ENCODE measurements at regions not wholly inside any gene's neighbourhood (a gene's known extent, or its start where the extent isn't known, plus 50 kb on each side); places are given as distances from the start of the nearest gene placed in this dataset.

DNA sequence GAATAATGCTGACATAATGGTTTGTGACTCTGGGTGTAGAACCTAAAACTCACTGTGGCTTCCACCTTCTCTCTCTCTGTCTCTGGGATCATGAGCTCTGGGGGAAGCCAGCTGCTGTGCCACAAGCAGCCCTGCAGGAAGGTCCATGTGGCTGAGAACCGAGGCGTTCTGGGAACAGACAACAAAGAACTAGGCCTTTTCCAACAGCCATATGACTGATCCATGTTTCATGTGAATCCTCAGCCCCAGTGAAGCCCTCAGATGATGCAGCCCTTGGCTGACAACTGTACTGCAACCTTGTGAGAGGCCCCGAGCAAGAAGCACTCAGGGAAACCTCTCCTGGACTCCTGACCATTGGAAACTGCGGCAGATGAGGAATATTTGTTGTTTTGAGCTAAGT lies 56.6 kb downstream of the HLA-G start:
- Histone ChIP-seq H3K36me3 (ENCODE audit: control insufficient read depth, low read depth, low read length) (no peaks in the 10 kb centered on the region), H3K4me3 (ENCODE audit: low read length) (no peak overlapping the region), H3K27ac (ENCODE audit: low read length) (no peak overlapping the region), H3K9ac (ENCODE audit: low read length) (no peak overlapping the region), H3K27me3 (ENCODE audit: control insufficient read depth, insufficient read depth, low read length) (peaks cover 36% of the 10 kb centered on the region), H3K4me1 (ENCODE audit: control insufficient read depth, low read depth, low read length) (no peaks in the 10 kb centered on the region), H3K9me3 (ENCODE audit: control insufficient read depth, low read depth, low read length) (no peaks in the 10 kb centered on the region)

DNA sequence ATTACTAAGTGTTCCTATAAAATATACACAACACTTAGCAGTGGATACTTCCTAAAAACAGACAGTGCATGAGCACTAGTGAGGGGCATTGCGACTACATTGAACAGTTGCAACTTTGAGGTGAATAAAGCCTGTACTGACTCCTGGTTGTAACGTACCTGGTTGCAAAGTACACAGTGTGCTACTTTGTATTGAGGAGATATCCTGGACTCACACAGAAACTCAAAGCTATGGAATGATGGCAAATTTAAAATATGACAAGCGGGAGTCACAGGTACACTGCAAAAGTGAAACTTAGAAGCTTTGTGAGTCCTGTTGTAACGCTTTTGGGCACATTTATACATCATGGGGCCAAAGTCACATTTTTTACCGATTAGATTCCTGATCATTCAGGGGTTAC lies 55.6 kb upstream of the HLA-A start:
- no peaks in the 10 kb centered on the region for H3K36me3 ChIP-seq (ENCODE audit: control insufficient read depth, low read depth, low read length)
- no peak overlapping the region for H3K27ac ChIP-seq (ENCODE audit: low read length)
- no peaks in the 10 kb centered on the region for H3K4me1 ChIP-seq (ENCODE audit: control insufficient read depth, low read depth, low read length)
- peaks cover 46% of the 10 kb centered on the region for H3K27me3 ChIP-seq (ENCODE audit: control insufficient read depth, insufficient read depth, low read length)
- peak overlapping the region; percentile 66 for H3K4me3 ChIP-seq (ENCODE audit: low read length)
- no peaks in the 10 kb centered on the region for H3K9me3 ChIP-seq (ENCODE audit: control insufficient read depth, low read depth, low read length)
- H3K9ac ChIP-seq (ENCODE audit: low read length): no peak overlapping the region

DNA sequence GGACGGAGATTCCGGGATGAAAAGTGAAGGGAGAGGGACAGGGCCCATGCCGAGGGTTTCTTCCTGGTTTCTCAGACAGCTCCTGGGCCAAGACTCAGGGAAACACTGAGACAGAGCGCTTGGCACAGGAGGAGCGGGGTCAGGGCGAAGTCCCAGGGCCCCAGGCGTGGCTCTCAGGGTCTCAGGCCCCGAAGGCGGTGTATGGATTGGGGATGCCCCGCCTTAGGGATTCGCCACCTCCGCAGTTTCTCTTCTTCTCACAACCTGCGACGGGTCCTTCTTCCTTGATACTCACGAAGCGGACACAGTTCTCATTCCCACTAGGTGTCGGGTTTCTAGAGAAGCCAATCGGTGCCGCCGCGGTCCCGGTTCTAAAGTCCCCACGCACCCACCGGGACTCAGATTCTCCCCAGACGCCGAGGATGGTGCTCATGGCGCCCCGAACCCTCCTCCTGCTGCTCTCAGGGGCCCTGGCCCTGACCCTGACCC lies 55.0 kb upstream of the HLA-A start:
- Histone ChIP-seq H3K9me3 (ENCODE audit: control insufficient read depth, low read depth, low read length) (no peaks in the 10 kb centered on the region), H3K27me3 (ENCODE audit: control insufficient read depth, insufficient read depth, low read length) (peaks cover 46% of the 10 kb centered on the region), H3K4me3 (ENCODE audit: low read length) (peak overlapping the region; percentile 66), H3K36me3 (ENCODE audit: control insufficient read depth, low read depth, low read length) (no peaks in the 10 kb centered on the region), H3K9ac (ENCODE audit: low read length) (peak overlapping the region; percentile 12), H3K4me1 (ENCODE audit: control insufficient read depth, low read depth, low read length) (no peaks in the 10 kb centered on the region), H3K27ac (ENCODE audit: low read length) (no peak overlapping the region)

DNA sequence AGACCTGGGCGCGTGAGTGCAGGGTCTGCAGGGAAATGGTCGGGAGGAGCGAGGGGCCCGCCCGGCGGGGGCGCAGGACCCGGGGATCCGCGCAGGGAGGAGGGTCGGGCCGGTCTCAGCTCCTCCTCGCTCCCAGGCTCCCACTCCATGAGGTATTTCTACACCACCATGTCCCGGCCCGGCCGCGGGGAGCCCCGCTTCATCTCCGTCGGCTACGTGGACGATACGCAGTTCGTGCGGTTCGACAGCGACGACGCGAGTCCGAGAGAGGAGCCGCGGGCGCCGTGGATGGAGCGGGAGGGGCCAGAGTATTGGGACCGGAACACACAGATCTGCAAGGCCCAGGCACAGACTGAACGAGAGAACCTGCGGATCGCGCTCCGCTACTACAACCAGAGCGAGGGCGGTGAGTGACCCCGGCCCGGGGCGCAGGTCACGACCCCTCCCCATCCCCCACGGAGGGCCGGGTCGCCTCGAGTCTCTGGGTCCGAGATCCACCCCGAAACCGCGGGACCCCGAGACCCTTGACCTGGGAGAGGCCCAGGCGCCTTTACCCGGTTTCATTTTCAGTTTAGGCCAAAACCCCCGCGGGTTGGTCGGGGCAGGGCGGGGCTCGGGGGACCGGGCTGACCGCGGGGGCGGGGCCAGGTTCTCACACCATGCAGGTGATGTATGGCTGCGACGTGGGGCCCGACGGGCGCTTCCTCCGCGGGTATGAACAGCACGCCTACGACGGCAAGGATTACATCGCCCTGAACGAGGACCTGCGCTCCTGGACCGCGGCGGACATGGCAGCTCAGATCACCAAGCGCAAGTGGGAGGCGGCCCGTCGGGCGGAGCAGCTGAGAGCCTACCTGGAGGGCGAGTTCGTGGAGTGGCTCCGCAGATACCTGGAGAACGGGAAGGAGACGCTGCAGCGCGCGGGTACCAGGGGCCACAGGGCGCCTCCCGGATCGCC lies 54.2 kb upstream of the HLA-A start:
- H3K9me3 ChIP-seq (ENCODE audit: control insufficient read depth, low read depth, low read length): no peaks in the 10 kb centered on the region
- H3K27ac ChIP-seq (ENCODE audit: low read length): no peak overlapping the region
- no peaks in the 10 kb centered on the region for H3K4me1 ChIP-seq (ENCODE audit: control insufficient read depth, low read depth, low read length)
- peak overlapping the region; percentile 66 for H3K4me3 ChIP-seq (ENCODE audit: low read length)
- H3K36me3 ChIP-seq (ENCODE audit: control insufficient read depth, low read depth, low read length): no peaks in the 10 kb centered on the region
- H3K27me3 ChIP-seq (ENCODE audit: control insufficient read depth, insufficient read depth, low read length): peaks cover 46% of the 10 kb centered on the region
- peak overlapping the region; percentile 12 for H3K9ac ChIP-seq (ENCODE audit: low read length)
